ENCODE measurements at regions not wholly inside any gene's neighbourhood (a gene's known extent, or its start where the extent isn't known, plus 50 kb on each side); places are given as distances from the start of the nearest gene placed in this dataset.

DNA sequence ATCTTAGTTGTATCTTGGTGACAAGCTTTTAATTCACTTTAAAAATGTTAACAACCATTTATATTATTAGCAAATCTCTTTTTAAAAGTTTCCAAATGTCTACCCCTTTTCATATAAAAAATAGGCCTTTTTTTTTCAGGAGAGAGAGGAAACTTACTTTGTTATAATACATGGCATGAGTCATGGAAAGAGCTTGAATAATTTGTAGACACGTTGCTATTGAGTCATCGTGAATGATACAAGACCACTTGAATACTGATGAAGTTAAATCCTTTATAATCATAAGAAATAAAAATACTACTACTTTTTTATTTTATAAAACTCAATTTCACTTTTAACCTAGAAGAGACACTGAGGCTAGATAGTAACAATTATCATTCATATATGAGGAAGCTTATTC, 70.3 kb upstream of the BBX start:
- Histone ChIP-seq H3K27me3 (no peaks in the 10 kb centered on the region), H3K4me1 (no peaks in the 10 kb centered on the region), H3K9me3 (no peaks in the 10 kb centered on the region), H3K27ac (no peak overlapping the region), H3K36me3 (ENCODE audit: low read depth, missing control alignments) (no peaks in the 10 kb centered on the region), H3K4me3 (no peak overlapping the region)
- intact Hi-C loops (cut with DNase I; ENCODE audit: low total_unique reads) = no loop called here
- DNase-seq = no peak
- 84 to 93% methylated on average over 2 of the region's 2 CpGs for WGBS, 2 donors
- no peak for TF ChIP-seq POLR2A (IDR thresholded peaks at IDR 0.05)
- TF ChIP-seq, protein P1, sequence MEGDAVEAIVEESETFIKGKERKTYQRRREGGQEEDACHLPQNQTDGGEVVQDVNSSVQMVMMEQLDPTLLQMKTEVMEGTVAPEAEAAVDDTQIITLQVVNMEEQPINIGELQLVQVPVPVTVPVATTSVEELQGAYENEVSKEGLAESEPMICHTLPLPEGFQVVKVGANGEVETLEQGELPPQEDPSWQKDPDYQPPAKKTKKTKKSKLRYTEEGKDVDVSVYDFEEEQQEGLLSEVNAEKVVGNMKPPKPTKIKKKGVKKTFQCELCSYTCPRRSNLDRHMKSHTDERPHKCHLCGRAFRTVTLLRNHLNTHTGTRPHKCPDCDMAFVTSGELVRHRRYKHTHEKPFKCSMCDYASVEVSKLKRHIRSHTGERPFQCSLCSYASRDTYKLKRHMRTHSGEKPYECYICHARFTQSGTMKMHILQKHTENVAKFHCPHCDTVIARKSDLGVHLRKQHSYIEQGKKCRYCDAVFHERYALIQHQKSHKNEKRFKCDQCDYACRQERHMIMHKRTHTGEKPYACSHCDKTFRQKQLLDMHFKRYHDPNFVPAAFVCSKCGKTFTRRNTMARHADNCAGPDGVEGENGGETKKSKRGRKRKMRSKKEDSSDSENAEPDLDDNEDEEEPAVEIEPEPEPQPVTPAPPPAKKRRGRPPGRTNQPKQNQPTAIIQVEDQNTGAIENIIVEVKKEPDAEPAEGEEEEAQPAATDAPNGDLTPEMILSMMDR (IDR thresholded peaks at IDR 0.05) = no peak

GRCh38 chr3:107453504-107453903, 69.3 kb upstream of the BBX start:
- H3K4me1 ChIP-seq = no peaks in the 10 kb centered on the region
- no peak for DNase-seq
- TF ChIP-seq, protein P1 (IDR thresholded peaks at IDR 0.05) = no peak
- no peak for TF ChIP-seq POLR2A (IDR thresholded peaks at IDR 0.05)
- intact Hi-C loops (cut with DNase I; ENCODE audit: low total_unique reads) = no loop called here
- no peaks in the 10 kb centered on the region for H3K9me3 ChIP-seq
- no peaks in the 10 kb centered on the region for H3K36me3 ChIP-seq (ENCODE audit: low read depth, missing control alignments)
- no peak overlapping the region for H3K27ac ChIP-seq
- H3K4me3 ChIP-seq = no peak overlapping the region
- WGBS, 2 donors = 93 to 96% methylated on average over 2 of the region's 2 CpGs
- no peaks in the 10 kb centered on the region for H3K27me3 ChIP-seq

- intact Hi-C loops (cut with DNase I; ENCODE audit: low total_unique reads) = no loop called here
- no peaks in the 10 kb centered on the region for H3K36me3 ChIP-seq (ENCODE audit: low read depth, missing control alignments)
- H3K27me3 ChIP-seq = no peaks in the 10 kb centered on the region
- DNase-seq = no peak
- no peak for TF ChIP-seq POLR2A (IDR thresholded peaks at IDR 0.05)
- TF ChIP-seq, protein P1 (IDR thresholded peaks at IDR 0.05) = no peak
- no peak overlapping the region for H3K4me3 ChIP-seq
- no peaks in the 10 kb centered on the region for H3K9me3 ChIP-seq
- 89 to 98% methylated on average over 1 of the region's 1 CpG for WGBS, 2 donors
- no peak overlapping the region for H3K27ac ChIP-seq
- no peaks in the 10 kb centered on the region for H3K4me1 ChIP-seq
Observed at GRCh38 chr3:107455621-107456020, 67.1 kb upstream of the BBX start.

DNA sequence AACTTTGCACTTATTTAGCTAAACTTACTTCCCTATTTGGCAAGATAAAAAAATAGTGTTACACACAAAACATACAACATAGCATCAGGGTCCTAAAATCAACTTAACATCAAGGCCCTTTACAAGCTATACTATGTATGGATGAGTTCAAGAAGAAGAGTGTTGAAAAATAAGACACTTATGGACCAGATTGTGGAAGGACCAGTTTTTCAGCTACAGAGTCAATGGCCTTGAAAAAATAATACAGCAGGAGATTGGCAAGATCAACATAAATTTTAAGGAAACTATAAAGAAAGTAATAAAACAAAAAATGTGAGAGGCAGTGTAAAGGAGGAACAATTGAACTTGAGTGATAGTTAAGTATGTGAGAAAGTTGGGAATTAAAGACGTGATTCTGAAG, 66.3 kb upstream of the BBX start:
- Histone ChIP-seq H3K4me1 (no peaks in the 10 kb centered on the region), H3K27ac (no peak overlapping the region), H3K4me3 (no peak overlapping the region), H3K27me3 (no peaks in the 10 kb centered on the region), H3K9me3 (no peaks in the 10 kb centered on the region), H3K36me3 (ENCODE audit: low read depth, missing control alignments) (no peaks in the 10 kb centered on the region)
- no peak for DNase-seq
- intact Hi-C loops (cut with DNase I; ENCODE audit: low total_unique reads) = no loop called here
- 81 to 95% methylated on average over 1 of the region's 1 CpG for WGBS, 2 donors
- TF ChIP-seq, protein P1 (IDR thresholded peaks at IDR 0.05) = no peak
- TF ChIP-seq POLR2A (IDR thresholded peaks at IDR 0.05) = no peak

DNA sequence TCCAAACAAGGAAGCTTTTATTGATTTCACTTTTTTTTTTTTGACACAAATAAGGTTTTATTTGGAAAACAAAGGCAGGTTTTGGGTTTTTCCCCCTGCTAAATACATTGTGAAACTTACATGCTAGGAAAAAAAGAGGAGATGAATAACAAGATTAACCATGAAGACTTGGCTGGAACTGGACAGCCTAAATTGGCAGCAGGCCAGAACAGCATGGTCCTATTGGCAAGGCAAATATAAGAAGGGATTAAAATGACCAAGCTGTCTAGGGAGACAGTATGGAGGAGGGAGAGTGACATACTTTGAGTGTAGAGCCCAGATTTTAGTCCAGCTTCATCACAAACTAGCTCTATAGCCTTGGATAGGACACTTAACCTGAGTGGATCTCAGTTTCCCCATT, 63.9 kb upstream of the BBX start:
- intact Hi-C loops (cut with DNase I; ENCODE audit: low total_unique reads) = no loop called here
- Histone ChIP-seq H3K9me3 (no peaks in the 10 kb centered on the region), H3K27ac (no peak overlapping the region), H3K4me3 (no peak overlapping the region), H3K4me1 (no peaks in the 10 kb centered on the region), H3K36me3 (ENCODE audit: low read depth, missing control alignments) (no peaks in the 10 kb centered on the region), H3K27me3 (no peaks in the 10 kb centered on the region)
- no peak for TF ChIP-seq POLR2A (IDR thresholded peaks at IDR 0.05)
- TF ChIP-seq, protein P1 (IDR thresholded peaks at IDR 0.05) = no peak
- no peak for DNase-seq
